ENCODE measurements at regions not wholly inside any gene's neighbourhood (a gene's known extent, or its start where the extent isn't known, plus 50 kb on each side); places are given as distances from the start of the nearest gene placed in this dataset.

DNA sequence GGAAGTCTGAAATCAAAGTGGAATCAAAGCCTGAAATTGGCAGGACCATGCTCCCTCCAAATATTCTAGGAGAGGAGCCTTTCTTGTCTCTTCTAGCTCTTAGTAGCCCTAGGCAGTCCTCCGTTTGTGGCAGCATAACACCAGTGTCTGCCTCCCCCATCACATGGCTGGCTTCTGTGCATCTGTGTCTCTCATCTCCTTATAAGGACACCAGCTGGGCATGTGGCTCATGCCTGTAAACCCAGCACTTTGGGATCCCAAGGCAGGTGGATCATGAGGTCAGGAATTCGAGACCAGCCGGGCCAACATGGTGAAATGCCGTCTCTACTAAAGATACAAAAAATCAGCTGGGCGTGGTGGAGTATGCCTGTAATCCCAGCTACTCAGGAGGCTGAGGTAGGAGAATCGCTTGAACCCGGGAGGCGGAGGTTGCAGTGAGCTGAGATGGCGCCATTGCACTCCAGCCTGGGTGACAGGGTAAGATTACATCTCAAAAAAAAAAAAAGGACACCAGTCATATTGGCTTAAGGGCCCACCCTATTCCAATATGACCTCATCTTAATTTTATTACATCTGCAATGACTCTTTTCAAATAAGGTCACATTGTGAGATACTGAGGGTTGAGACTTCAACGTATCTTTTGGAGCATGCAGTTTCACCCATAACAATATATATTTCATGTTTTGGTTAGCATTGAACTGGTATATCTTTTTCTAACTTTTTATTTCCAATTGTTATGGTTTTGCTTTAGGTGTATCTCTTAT is 148.0 kb upstream of the TPM1 start:
- peaks cover 25% of the 10 kb centered on the region for H3K4me1 ChIP-seq (ENCODE audit: control insufficient read depth, extremely low read depth, insufficient read depth, low read length)
- no peak overlapping the region for H2AFZ ChIP-seq (ENCODE audit: low read length)
- no peaks in the 10 kb centered on the region for H4K20me1 ChIP-seq (ENCODE audit: control insufficient read depth, extremely low read depth, insufficient read depth, low read length)
- H3K4me3 ChIP-seq (replicated peaks in 1 of 4; ENCODE audit: control extremely low read depth in 1 of 4, insufficient read depth in 1 of 4, low read depth in 3 of 4, low read length in 4 of 4) = no peak overlapping the region
- no peak overlapping the region for H3K9ac ChIP-seq (ENCODE audit: insufficient read depth, low read length)
- no peak overlapping the region for H3K27ac ChIP-seq (ENCODE audit: insufficient read depth, low read length)
- no peaks in the 10 kb centered on the region for H3K36me3 ChIP-seq (ENCODE audit: control insufficient read depth, insufficient read depth, low read length)
- no peaks in the 10 kb centered on the region for H3K9me3 ChIP-seq (ENCODE audit: control insufficient read depth, insufficient read depth, low read depth, low read length)
- TF ChIP-seq, protein P1, sequence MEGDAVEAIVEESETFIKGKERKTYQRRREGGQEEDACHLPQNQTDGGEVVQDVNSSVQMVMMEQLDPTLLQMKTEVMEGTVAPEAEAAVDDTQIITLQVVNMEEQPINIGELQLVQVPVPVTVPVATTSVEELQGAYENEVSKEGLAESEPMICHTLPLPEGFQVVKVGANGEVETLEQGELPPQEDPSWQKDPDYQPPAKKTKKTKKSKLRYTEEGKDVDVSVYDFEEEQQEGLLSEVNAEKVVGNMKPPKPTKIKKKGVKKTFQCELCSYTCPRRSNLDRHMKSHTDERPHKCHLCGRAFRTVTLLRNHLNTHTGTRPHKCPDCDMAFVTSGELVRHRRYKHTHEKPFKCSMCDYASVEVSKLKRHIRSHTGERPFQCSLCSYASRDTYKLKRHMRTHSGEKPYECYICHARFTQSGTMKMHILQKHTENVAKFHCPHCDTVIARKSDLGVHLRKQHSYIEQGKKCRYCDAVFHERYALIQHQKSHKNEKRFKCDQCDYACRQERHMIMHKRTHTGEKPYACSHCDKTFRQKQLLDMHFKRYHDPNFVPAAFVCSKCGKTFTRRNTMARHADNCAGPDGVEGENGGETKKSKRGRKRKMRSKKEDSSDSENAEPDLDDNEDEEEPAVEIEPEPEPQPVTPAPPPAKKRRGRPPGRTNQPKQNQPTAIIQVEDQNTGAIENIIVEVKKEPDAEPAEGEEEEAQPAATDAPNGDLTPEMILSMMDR (conservative IDR thresholded peaks at IDR 0.05 in 1 of 2, IDR thresholded peaks at IDR 0.05 in 1 of 2; ENCODE audit: low read depth in 1 of 2, low read length in 2 of 2) = no peak
- TF ChIP-seq EZH2 (IDR thresholded peaks at IDR 0.05; ENCODE audit: low read length, missing control alignments) = no peak
- no peak overlapping the region for H3K4me2 ChIP-seq (ENCODE audit: extremely low read depth, insufficient read depth, low read length)
- no peaks in the 10 kb centered on the region for H3K27me3 ChIP-seq (ENCODE audit: control insufficient read depth, insufficient read depth, low read length)
- DNase-seq (ENCODE audit: low read depth in 2 of 2) = peak in 1 of 2 donors; percentile 58
- H3K79me2 ChIP-seq (ENCODE audit: control insufficient read depth, insufficient read depth, low read length) = no peaks in the 10 kb centered on the region

DNA sequence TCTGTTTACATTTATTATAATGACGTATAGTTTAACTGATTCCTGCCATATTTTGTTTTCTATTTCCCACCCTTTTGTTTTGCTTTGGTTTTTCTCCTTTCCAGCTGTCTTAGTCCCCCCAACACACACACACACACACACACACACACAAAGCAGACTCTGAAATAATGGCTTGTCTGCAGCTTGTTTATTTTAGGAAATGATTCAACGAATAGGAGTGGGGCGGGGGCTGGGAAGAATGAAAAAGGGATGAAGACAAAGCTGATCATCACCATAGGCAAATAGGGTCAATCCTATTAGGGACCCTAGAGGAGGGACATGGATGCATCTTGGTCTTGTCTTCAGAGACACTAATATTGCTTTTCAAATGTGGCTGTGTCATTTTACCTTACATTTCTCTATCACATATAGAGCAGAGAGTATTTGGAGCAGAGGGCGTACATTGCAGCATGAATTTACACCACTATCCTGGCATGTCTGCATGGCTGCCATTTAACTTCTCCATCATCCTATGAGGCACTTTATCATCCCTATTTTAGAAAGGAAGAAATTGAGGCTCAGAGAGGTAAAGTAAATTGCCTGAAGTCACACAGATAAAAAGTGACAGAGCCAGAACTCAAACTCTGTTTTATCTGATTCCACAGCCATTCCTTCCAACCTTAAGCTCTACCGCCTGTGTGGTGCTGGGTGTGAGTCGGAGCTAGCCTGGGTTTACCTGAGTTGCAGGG is 147.2 kb upstream of the TPM1 start:
- peak overlapping the region; percentile 76 for H3K27ac ChIP-seq (ENCODE audit: insufficient read depth, low read length)
- no peaks in the 10 kb centered on the region for H3K79me2 ChIP-seq (ENCODE audit: control insufficient read depth, insufficient read depth, low read length)
- TF ChIP-seq, protein P1 (conservative IDR thresholded peaks at IDR 0.05 in 1 of 2, IDR thresholded peaks at IDR 0.05 in 1 of 2; ENCODE audit: low read depth in 1 of 2, low read length in 2 of 2) = no peak
- TF ChIP-seq EZH2 (IDR thresholded peaks at IDR 0.05; ENCODE audit: low read length, missing control alignments) = no peak
- H3K9me3 ChIP-seq (ENCODE audit: control insufficient read depth, insufficient read depth, low read depth, low read length) = no peaks in the 10 kb centered on the region
- no peaks in the 10 kb centered on the region for H3K27me3 ChIP-seq (ENCODE audit: control insufficient read depth, insufficient read depth, low read length)
- no peaks in the 10 kb centered on the region for H3K36me3 ChIP-seq (ENCODE audit: control insufficient read depth, insufficient read depth, low read length)
- peak overlapping the region; percentile 7 for H3K4me2 ChIP-seq (ENCODE audit: extremely low read depth, insufficient read depth, low read length)
- H3K4me1 ChIP-seq (ENCODE audit: control insufficient read depth, extremely low read depth, insufficient read depth, low read length) = peaks cover 25% of the 10 kb centered on the region
- H3K9ac ChIP-seq (ENCODE audit: insufficient read depth, low read length) = no peak overlapping the region
- H4K20me1 ChIP-seq (ENCODE audit: control insufficient read depth, extremely low read depth, insufficient read depth, low read length) = no peaks in the 10 kb centered on the region
- no peak overlapping the region for H2AFZ ChIP-seq (ENCODE audit: low read length)
- peak; percentile 79 to 95 for DNase-seq (ENCODE audit: low read depth in 2 of 2)
- H3K4me3 ChIP-seq (replicated peaks in 1 of 4; ENCODE audit: control extremely low read depth in 1 of 4, insufficient read depth in 1 of 4, low read depth in 3 of 4, low read length in 4 of 4) = no peak overlapping the region

DNA sequence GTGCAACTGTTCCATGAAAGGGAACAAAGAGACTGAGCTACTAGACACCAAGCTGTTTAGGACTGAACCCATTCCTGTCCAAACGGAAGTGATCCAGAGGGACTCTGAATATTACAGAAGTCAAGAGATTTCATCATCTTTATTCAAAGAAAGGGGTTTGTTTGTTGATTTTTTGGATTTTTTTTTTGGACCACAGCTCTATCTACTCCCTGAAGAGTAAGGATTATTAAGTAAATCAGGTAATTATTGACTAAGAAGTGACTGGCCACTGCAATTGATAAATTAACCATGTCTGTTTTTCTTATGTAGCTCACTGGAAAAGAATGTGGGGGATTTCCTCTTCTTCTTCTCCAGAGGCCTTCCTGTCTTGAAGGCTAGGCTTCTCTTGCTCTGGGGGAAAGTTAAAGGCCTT is 146.6 kb upstream of the TPM1 start:
- no peaks in the 10 kb centered on the region for H3K36me3 ChIP-seq (ENCODE audit: control insufficient read depth, insufficient read depth, low read length)
- no peaks in the 10 kb centered on the region for H3K79me2 ChIP-seq (ENCODE audit: control insufficient read depth, insufficient read depth, low read length)
- peak overlapping the region; percentile 77 for H3K27ac ChIP-seq (ENCODE audit: insufficient read depth, low read length)
- no peaks in the 10 kb centered on the region for H3K9me3 ChIP-seq (ENCODE audit: control insufficient read depth, insufficient read depth, low read depth, low read length)
- DNase-seq (ENCODE audit: low read depth in 2 of 2) = peak; percentile 67 to 96
- no peak overlapping the region for H2AFZ ChIP-seq (ENCODE audit: low read length)
- peak overlapping the region; percentile 38 for H3K4me2 ChIP-seq (ENCODE audit: extremely low read depth, insufficient read depth, low read length)
- TF ChIP-seq, protein P1 (conservative IDR thresholded peaks at IDR 0.05 in 1 of 2, IDR thresholded peaks at IDR 0.05 in 1 of 2; ENCODE audit: low read depth in 1 of 2, low read length in 2 of 2) = no peak
- TF ChIP-seq EZH2 (IDR thresholded peaks at IDR 0.05; ENCODE audit: low read length, missing control alignments) = no peak
- H3K9ac ChIP-seq (ENCODE audit: insufficient read depth, low read length) = no peak overlapping the region
- no peaks in the 10 kb centered on the region for H3K27me3 ChIP-seq (ENCODE audit: control insufficient read depth, insufficient read depth, low read length)
- H4K20me1 ChIP-seq (ENCODE audit: control insufficient read depth, extremely low read depth, insufficient read depth, low read length) = no peaks in the 10 kb centered on the region
- H3K4me1 ChIP-seq (ENCODE audit: control insufficient read depth, extremely low read depth, insufficient read depth, low read length) = peaks cover 25% of the 10 kb centered on the region
- no peak overlapping the region for H3K4me3 ChIP-seq (replicated peaks in 1 of 4; ENCODE audit: control extremely low read depth in 1 of 4, insufficient read depth in 1 of 4, low read depth in 3 of 4, low read length in 4 of 4)

Measured in fibroblast of lung (primary cell).